GM13977 (cell line): ENCODE measurements at regions not wholly inside any gene's neighbourhood (a gene's known extent, or its start where the extent isn't known, plus 50 kb on each side); places are given as distances from the start of the nearest gene placed in this dataset.
A peak's percentile ranks its signal among the peaks of the same experiment; 100 is the strongest.

Experiments used
- DNase-seq: peaks from one replicate; pipeline ENCODE4 v3.0.0; 2012; ENCODE audit warnings: low spot score
- in situ Hi-C: fragments of 300-500 bp; cut with MboI; formaldehyde crosslinking; loops from one replicate; pipeline ENCODE4 v1.12.0; 2022; ENCODE audit warnings: low sequenced_read_pairs, low pct_unique_long_range_greater_than_20kb, mixed read lengths, inconsistent platforms; ENCODE audit not compliant: unreplicated experiment
- TF ChIP-seq, protein P1 (sequence below): IDR thresholded peaks from 2 replicates; pipeline ENCODE4 v1.5.1; 2012; ENCODE audit warnings: mild to moderate bottlenecking, control low read depth; ENCODE audit not compliant: insufficient read depth; ENCODE audit errors: extremely low read depth, missing control alignments

- TF ChIP-seq, protein P1, sequence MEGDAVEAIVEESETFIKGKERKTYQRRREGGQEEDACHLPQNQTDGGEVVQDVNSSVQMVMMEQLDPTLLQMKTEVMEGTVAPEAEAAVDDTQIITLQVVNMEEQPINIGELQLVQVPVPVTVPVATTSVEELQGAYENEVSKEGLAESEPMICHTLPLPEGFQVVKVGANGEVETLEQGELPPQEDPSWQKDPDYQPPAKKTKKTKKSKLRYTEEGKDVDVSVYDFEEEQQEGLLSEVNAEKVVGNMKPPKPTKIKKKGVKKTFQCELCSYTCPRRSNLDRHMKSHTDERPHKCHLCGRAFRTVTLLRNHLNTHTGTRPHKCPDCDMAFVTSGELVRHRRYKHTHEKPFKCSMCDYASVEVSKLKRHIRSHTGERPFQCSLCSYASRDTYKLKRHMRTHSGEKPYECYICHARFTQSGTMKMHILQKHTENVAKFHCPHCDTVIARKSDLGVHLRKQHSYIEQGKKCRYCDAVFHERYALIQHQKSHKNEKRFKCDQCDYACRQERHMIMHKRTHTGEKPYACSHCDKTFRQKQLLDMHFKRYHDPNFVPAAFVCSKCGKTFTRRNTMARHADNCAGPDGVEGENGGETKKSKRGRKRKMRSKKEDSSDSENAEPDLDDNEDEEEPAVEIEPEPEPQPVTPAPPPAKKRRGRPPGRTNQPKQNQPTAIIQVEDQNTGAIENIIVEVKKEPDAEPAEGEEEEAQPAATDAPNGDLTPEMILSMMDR = no peak
- no peak for DNase-seq
- in situ Hi-C loops = no loop called here
Measured at GRCh38 chrX:23589496-23589895, 77.8 kb upstream of the PRDX4 start.

GRCh38 chrX:23592741-23593140 lies 74.6 kb upstream of the PRDX4 start:
- DNase-seq = no peak
- in situ Hi-C loops = no loop called here
- TF ChIP-seq, protein P1 = no peak

DNA sequence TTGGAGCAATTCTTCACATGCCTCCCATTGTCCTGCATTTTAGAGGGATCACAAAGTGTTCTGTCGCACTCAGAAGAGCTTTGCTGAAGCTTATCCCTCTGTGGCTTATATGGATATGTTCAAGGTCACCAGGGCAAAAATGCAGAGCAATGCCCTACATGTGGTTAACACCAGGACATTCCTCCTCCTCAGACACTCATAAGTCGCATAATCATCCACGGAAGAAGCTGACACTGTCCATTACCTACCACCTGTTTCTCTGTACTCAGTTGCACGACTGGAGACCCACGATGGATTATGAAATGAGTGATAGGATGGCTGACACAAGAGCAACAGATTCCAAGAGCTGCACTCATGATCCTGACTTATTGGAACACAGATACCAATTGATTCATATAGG lies 68.7 kb upstream of the PRDX4 start:
- TF ChIP-seq, protein P1 = no peak
- in situ Hi-C loops = no loop called here
- DNase-seq = no peak

DNA sequence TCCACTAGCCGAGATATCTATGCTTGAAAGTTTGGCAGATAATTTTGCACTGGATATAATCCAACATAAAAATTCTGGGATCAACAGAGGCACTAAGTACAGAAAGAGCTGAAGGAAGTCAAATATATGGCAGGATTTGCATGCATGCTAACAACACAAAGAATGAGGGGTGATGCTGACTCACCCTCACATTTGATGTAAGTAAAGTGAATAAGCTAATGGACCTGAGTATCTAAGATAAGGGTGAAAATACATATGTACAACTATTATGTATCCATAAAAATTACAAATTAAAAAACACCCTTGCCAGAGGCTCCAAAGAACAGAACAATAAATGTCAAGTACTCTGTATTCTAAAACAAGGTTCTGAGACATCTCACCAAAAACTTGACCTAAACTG lies 63.8 kb upstream of the PRDX4 start:
- in situ Hi-C loops = no loop called here
- TF ChIP-seq, protein P1 = no peak
- DNase-seq = no peak

DNA sequence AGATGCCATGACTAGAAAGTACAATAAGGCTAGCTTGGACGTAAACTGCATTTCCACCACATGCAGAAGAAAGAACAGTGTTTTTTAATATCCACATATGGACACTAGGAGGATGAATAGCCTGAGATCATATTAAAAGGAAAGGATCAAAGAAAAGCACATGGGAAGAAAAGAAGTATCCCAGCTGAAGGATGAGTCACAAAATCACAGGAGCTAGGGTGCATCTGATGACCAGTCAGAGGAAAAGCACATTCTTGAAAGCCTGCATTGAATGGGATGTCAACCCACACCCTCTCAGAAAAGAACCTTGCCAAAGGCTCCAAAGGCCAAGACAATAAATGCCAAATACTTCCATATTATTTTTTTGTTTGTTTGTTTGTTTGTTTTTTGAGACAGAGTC lies 56.8 kb upstream of the PRDX4 start:
- in situ Hi-C loops = no loop called here

GRCh38 chrX:23612846-23613245 lies 54.4 kb upstream of the PRDX4 start:
- in situ Hi-C loops = no loop called here
- TF ChIP-seq, protein P1 = no peak
- DNase-seq = no peak

More for the DNA sequence above, 56.8 kb upstream of the PRDX4 start:
- DNase-seq = no peak
- TF ChIP-seq, protein P1 = no peak

DNA sequence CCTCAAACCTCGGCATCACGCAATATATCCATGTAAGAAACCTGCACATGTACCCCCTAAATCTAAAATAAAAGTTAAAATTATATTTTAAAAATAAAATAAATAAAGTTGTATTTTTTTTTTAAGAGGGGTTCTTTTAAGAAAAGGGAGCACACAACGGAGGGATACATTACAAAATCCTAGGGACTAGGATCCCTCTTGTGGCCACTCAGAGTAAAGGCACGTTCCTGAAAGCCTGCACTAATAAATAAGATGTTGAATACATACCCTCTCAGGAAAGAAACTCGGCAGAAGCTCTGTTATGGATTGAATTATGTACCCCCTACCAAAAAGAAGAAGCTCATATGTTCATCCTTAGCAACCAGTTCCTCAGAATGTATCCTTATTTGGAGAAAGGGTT lies 50.9 kb upstream of the PRDX4 start:
- peak; percentile 24 for DNase-seq
- TF ChIP-seq, protein P1 = peak; percentile 43
- in situ Hi-C loops = no loop called here
